Tibial nerve (tissue), 4 donors: ENCODE measurements at regions not wholly inside any gene's neighbourhood (a gene's known extent, or its start where the extent isn't known, plus 50 kb on each side); places are given as distances from the start of the nearest gene placed in this dataset.

Source experiments
- DNase-seq, 2 donors: peaks; one replicate each; pipeline ENCODE4 v3.0.0-alpha.2; 2019; ENCODE audit warnings: low spot score in 2 of 2
- H3K27ac ChIP-seq, 4 donors: fragments of 200-600 bp; sonication (generic) in 3 of 4; one replicate each; pipeline ENCODE4 v1.5.1; 2017 to 2019; ENCODE audit warnings: mild to moderate bottlenecking in 1 of 4
- H3K27me3 ChIP-seq, 2 donors: fragments of 200-600 bp; sonication (generic) in 1 of 2; one replicate each; pipeline versions ENCODE4 v1.5.1 to v1.6.0; 2017 to 2019
- H3K36me3 ChIP-seq, 3 donors: fragments of 200-600 bp; sonication (generic); one replicate each; pipeline ENCODE4 v1.5.1; 2018 to 2019
- H3K4me1 ChIP-seq, 4 donors: fragments of 200-600 bp; sonication (generic) in 3 of 4; one replicate each; pipeline ENCODE4 v1.5.1; 2017 to 2019
- H3K4me3 ChIP-seq, 4 donors: fragments of 200-600 bp; sonication (generic) in 3 of 4; one replicate each; pipeline ENCODE4 v1.5.1; 2017 to 2019; ENCODE audit warnings: mild to moderate bottlenecking in 1 of 4, moderate library complexity in 1 of 4
- H3K9me3 ChIP-seq, 4 donors: fragments of 200-600 bp; sonication (generic) in 3 of 4; one replicate each; pipeline ENCODE4 v1.5.1; 2017 to 2019
- EP300 ChIP-seq, 2 donors: sonication (generic); formaldehyde crosslinking; IDR thresholded peaks; one replicate each; pipeline ENCODE4 v1.6.1; 2017; ENCODE audit warnings: antibody characterized with exemption in 2 of 2, mild to moderate bottlenecking in 1 of 2
- POLR2A ChIP-seq, 2 donors: fragments of 450-650 bp; IDR thresholded peaks; one replicate each; pipeline ENCODE4 v1.6.1; 2017; ENCODE audit warnings: antibody characterized with exemption in 2 of 2, mild to moderate bottlenecking in 2 of 2, moderate library complexity in 2 of 2
- WGBS, 2 donors: methylation state at CpG; one replicate each; pipeline ENCODE4 v1.1.5; 2018; 5-methylcytosine and 5-hydroxymethylcytosine counted together
- TF ChIP-seq, protein P1 (sequence below), 5 experiments: fragments of 200-600 bp in 3 of 5; fragments of 450-650 bp in 2 of 5; sonication (generic) in 3 of 5; IDR thresholded peaks; one replicate each; pipeline ENCODE4 v1.5.1; 2016 to 2019; ENCODE audit warnings: antibody characterized with exemption in 5 of 5, mild to moderate bottlenecking in 3 of 5, moderate library complexity in 2 of 5

DNA sequence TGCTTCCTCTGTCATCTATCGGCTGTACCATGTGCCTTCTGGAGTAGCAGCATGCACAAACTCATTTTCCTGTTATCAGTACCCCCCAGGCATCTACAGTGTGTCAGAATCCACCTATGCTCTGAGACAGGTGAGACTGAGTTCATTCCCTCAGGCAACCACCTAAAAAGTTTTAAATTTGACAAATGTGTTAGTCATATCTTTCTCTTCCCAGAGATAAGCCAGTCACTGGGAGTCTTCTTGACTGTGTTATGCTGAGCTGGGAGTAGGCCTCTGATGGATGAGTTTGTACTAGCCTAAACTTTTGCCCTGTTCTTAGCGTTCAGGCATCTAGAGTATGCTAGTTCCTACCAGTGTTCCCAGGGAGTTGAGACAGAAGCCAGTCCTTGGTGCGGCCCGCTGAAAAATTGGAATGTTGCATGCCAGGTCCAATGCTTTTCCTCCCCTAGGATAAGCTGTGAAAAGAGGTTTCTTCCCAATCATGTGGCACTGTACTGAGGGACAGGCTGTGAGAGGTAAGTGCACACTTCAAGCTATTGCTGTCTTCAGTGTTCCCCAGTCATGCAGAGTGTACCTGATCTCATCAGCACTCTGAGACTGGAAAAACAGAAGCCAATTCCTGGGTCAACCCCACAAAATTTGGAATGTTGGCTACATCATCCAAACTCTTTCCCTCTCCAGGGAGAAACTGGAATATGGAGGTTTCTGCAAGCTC lies 1202.3 kb downstream of the NCAM2 start:
- no peak overlapping the region for H3K4me3 ChIP-seq
- no peak for DNase-seq
- no peaks in the 10 kb centered on the region for H3K27me3 ChIP-seq
- H3K4me1 ChIP-seq = no peaks in the 10 kb centered on the region
- no peak for TF ChIP-seq EP300 (IDR thresholded peaks at IDR 0.05)
- TF ChIP-seq, protein P1, sequence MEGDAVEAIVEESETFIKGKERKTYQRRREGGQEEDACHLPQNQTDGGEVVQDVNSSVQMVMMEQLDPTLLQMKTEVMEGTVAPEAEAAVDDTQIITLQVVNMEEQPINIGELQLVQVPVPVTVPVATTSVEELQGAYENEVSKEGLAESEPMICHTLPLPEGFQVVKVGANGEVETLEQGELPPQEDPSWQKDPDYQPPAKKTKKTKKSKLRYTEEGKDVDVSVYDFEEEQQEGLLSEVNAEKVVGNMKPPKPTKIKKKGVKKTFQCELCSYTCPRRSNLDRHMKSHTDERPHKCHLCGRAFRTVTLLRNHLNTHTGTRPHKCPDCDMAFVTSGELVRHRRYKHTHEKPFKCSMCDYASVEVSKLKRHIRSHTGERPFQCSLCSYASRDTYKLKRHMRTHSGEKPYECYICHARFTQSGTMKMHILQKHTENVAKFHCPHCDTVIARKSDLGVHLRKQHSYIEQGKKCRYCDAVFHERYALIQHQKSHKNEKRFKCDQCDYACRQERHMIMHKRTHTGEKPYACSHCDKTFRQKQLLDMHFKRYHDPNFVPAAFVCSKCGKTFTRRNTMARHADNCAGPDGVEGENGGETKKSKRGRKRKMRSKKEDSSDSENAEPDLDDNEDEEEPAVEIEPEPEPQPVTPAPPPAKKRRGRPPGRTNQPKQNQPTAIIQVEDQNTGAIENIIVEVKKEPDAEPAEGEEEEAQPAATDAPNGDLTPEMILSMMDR (IDR thresholded peaks at IDR 0.05) = no peak
- no peak for TF ChIP-seq POLR2A (IDR thresholded peaks at IDR 0.05)
- no peaks in the 10 kb centered on the region for H3K9me3 ChIP-seq
- H3K36me3 ChIP-seq = no peaks in the 10 kb centered on the region
- H3K27ac ChIP-seq = no peak overlapping the region
- 88 to 92% methylated on average over 4 of the region's 4 CpGs for WGBS, 2 donors

DNA sequence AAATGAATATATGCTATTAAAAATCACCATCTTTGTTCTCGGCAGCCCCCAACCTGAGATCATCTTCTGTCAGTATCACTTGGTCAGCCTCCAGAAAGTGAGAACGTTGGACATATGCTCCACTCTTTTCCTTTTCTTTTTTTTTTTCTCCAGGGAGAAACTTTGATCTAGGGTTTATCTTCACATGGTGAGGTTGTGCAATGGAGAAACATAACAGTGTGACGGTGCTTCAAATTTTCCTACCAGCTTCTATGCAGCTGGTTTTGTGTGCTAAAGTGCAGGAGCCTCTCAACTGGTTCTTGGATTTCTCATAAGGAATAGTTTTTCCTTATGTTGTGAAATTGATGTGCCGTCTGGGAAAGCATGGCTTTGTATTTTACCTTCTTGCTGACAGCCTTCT lies 1202.9 kb downstream of the NCAM2 start:
- H3K27ac ChIP-seq = no peak overlapping the region
- TF ChIP-seq EP300 (IDR thresholded peaks at IDR 0.05) = no peak
- TF ChIP-seq POLR2A (IDR thresholded peaks at IDR 0.05) = no peak
- TF ChIP-seq, protein P1 (IDR thresholded peaks at IDR 0.05) = no peak
- no peaks in the 10 kb centered on the region for H3K36me3 ChIP-seq
- no peaks in the 10 kb centered on the region for H3K4me1 ChIP-seq
- H3K4me3 ChIP-seq = no peak overlapping the region
- H3K9me3 ChIP-seq = no peaks in the 10 kb centered on the region
- H3K27me3 ChIP-seq = no peaks in the 10 kb centered on the region
- WGBS, 2 donors = 74 to 75% methylated on average over 4 of the region's 4 CpGs
- DNase-seq = no peak

DNA sequence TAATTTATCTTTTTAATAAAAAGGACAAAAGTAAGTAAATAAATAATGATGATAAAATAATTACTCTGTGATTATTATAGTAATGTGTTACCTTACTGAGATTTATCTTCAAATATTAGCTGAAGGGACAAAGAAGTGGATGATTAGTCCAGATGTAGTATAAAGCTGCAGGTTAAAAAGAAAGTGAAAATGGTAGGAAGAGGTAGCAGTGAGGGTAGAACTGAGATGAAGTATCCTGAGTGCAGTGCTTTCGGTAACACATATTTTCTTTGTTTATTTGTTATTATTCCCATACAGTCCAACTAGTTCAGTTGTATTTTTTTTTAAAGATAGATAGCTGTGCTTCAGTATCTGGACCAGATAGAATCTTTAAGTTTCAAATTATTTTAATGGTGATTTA lies 1203.5 kb downstream of the NCAM2 start:
- TF ChIP-seq EP300 (IDR thresholded peaks at IDR 0.05) = no peak
- TF ChIP-seq POLR2A (IDR thresholded peaks at IDR 0.05) = no peak
- TF ChIP-seq, protein P1 (IDR thresholded peaks at IDR 0.05) = no peak
- no peak overlapping the region for H3K27ac ChIP-seq
- no peaks in the 10 kb centered on the region for H3K4me1 ChIP-seq
- 67 to 72% methylated on average over 1 of the region's 1 CpG for WGBS, 2 donors
- no peaks in the 10 kb centered on the region for H3K36me3 ChIP-seq
- DNase-seq = no peak
- H3K9me3 ChIP-seq = no peaks in the 10 kb centered on the region
- no peak overlapping the region for H3K4me3 ChIP-seq
- H3K27me3 ChIP-seq = no peaks in the 10 kb centered on the region

DNA sequence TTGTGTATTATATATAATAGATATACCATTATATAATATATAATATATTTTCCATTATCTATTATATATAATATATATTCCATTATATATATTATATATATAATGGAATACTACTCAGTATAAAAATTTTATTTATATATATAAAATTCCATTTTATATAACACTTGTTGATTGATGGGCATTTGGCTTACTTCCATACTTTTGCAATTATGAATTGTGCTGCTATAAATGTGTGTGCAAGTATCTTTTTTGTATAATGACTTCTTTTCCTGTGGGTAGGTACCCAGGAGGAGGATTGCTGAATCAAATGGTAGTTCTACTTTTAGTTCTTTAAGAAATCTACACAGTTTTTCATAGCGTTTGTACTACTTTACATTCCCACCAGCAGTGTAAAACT lies 1211.1 kb downstream of the NCAM2 start:
- 90 to 95% methylated on average over 1 of the region's 1 CpG for WGBS, 2 donors
- TF ChIP-seq, protein P1 (IDR thresholded peaks at IDR 0.05) = no peak
- TF ChIP-seq EP300 (IDR thresholded peaks at IDR 0.05) (no peak), POLR2A (IDR thresholded peaks at IDR 0.05) (no peak)

DNA sequence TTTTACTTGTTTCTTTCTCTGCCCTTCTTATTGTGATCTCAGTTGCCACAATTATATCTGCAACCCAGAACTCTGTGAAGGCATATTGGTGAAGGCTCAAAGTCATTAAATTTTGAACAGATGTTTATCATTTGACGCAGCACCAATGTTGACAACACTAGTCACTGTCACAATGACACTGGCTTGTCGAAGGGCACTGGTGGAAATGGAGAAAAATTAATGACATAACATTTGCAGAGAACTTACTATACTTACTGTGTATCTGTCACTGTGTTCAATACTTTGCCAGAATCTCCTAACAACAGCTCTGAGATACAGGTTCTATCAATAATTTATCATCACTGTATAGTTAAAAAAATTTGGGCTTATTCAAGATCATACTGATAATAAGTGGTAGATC lies 1213.7 kb downstream of the NCAM2 start:
- Histone ChIP-seq H3K36me3 (no peaks in the 10 kb centered on the region), H3K4me1 (no peaks in the 10 kb centered on the region), H3K4me3 (no peak overlapping the region), H3K27ac (no peak overlapping the region), H3K9me3 (peaks cover 0 to 5% (median 0%) of the 10 kb centered on the region in 4 donors), H3K27me3 (no peaks in the 10 kb centered on the region)
- WGBS, 2 donors = 90 to 91% methylated on average over 2 of the region's 2 CpGs
- no peak for DNase-seq
- no peak for TF ChIP-seq EP300 (IDR thresholded peaks at IDR 0.05)
- TF ChIP-seq POLR2A (IDR thresholded peaks at IDR 0.05) = no peak
- TF ChIP-seq, protein P1 (IDR thresholded peaks at IDR 0.05) = no peak

More for the DNA sequence above, 1211.1 kb downstream of the NCAM2 start:
- Histone ChIP-seq H3K4me1 (no peaks in the 10 kb centered on the region), H3K27me3 (no peaks in the 10 kb centered on the region), H3K9me3 (peaks cover 0 to 5% (median 0%) of the 10 kb centered on the region in 4 donors), H3K36me3 (no peaks in the 10 kb centered on the region), H3K4me3 (no peak overlapping the region), H3K27ac (no peak overlapping the region)
- no peak for DNase-seq
